ENCODE measurements at regions not wholly inside any gene's neighbourhood (a gene's known extent, or its start where the extent isn't known, plus 50 kb on each side); places are given as distances from the start of the nearest gene placed in this dataset.

DNA sequence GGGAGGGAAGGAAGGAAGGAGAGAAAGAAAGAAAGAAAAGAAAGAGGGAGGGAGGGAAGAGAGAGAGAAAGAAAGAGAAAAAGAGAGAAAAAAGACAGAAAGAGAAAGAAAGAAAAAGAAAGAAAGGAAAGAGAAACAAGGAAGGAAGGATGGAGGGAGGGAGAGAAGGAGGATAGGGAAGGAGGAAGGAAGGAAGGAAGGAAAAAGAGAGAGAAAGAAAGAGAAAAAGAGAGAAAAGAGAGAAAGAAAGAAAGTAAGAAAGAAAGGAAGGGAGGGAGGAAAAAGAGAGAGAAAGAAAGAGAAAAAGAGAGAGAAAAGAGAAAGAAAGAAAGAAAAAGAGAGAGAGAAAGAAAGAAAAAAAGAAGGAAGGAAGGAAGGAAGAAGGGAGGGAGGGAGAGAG is 105.8 kb upstream of the RBPJ start:
- DNase-seq (ENCODE audit: low spot score), result no peak
- TF ChIP-seq EZH2phosphoT487 (IDR thresholded peaks at IDR 0.05; ENCODE audit: low read depth, severe bottlenecking, unreplicated experiment) (no peak), EZH2 (IDR thresholded peaks at IDR 0.05; ENCODE audit: borderline replicate concordance) (no peak), CTCF (IDR thresholded peaks at IDR 0.05; ENCODE audit: poor library complexity) (no peak)
- H3K79me2 ChIP-seq, result no peaks in the 10 kb centered on the region

DNA sequence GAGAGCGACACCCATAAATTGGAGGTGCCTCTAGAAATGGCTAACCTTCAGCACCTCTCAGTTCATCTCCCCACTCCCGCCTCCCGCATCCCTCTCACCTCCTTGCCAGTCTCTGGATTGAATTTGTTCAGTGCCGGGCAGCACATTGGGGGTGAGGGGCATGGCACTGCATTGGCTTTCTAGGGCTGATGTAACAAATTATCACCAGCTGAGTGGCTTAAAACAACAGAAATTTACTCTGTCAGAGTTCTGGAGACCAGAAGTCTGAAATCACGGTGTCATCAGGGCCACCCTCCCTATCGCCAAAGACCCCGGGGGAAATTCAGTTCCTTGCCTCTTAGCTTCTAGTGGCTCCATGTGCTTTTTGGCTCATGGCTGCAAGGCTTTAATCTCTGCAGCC is 105.1 kb upstream of the RBPJ start:
- Histone ChIP-seq H2AFZ (no peak overlapping the region), H3K27ac (no peak overlapping the region), H4K20me1 (ENCODE audit: insufficient read depth, poor library complexity, severe bottlenecking) (no peaks in the 10 kb centered on the region), H3K9me2 (replicated peaks; ENCODE audit: insufficient read depth) (no peaks in the 10 kb centered on the region), H3K4me2 (no peak overlapping the region), H3K4me3 (no peak overlapping the region), H3K9me3 (ENCODE audit: low read depth) (no peaks in the 10 kb centered on the region), H3K79me2 (no peaks in the 10 kb centered on the region), H3K27me3 (no peaks in the 10 kb centered on the region), H3K36me3 (replicated peaks; ENCODE audit: insufficient read depth, low read depth) (no peaks in the 10 kb centered on the region), H3K4me1 (ENCODE audit: insufficient read depth) (peaks cover 4% of the 10 kb centered on the region)
- no peak for DNase-seq (ENCODE audit: low spot score)
- no peak for TF ChIP-seq EZH2phosphoT487 (IDR thresholded peaks at IDR 0.05; ENCODE audit: low read depth, severe bottlenecking, unreplicated experiment)
- TF ChIP-seq EZH2 (IDR thresholded peaks at IDR 0.05; ENCODE audit: borderline replicate concordance), result no peak
- no peak for TF ChIP-seq CTCF (IDR thresholded peaks at IDR 0.05; ENCODE audit: poor library complexity)
- 87% methylated on average over 6 of the region's 7 CpGs for WGBS (ENCODE audit: low lambda C conversion rate, missing lambda C conversion rate)

More for the DNA sequence above, 105.8 kb upstream of the RBPJ start:
- Histone ChIP-seq H3K27me3 (no peaks in the 10 kb centered on the region), H3K9me2 (replicated peaks; ENCODE audit: insufficient read depth) (no peaks in the 10 kb centered on the region), H3K27ac (no peak overlapping the region), H3K36me3 (replicated peaks; ENCODE audit: insufficient read depth, low read depth) (no peaks in the 10 kb centered on the region), H3K4me1 (ENCODE audit: insufficient read depth) (peaks cover 4% of the 10 kb centered on the region), H2AFZ (no peak overlapping the region), H3K9me3 (ENCODE audit: low read depth) (no peaks in the 10 kb centered on the region), H4K20me1 (ENCODE audit: insufficient read depth, poor library complexity, severe bottlenecking) (no peaks in the 10 kb centered on the region), H3K4me2 (no peak overlapping the region), H3K4me3 (no peak overlapping the region)

DNA sequence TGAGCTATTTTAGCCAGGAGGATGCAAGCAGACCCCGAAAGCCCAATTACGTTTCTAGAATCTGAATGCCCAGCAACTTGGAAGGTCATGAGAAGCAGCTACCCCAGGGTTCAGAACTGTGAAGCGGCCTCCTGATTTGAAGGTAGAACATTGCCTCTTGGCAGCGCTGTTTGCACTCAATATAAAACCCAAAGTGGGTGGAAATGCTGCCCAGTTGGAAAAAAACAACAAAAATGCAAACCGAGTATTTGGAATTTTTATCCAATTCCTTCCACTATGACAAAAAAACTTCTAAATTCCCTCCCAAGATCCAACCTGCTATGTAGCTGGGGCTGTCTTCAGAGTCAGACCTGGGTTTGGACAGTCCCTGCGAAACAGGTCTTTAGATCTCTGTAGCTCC is 103.3 kb upstream of the RBPJ start:
- Histone ChIP-seq H2AFZ (peak overlapping the region; percentile 45), H4K20me1 (ENCODE audit: insufficient read depth, poor library complexity, severe bottlenecking) (no peaks in the 10 kb centered on the region), H3K36me3 (replicated peaks; ENCODE audit: insufficient read depth, low read depth) (no peaks in the 10 kb centered on the region), H3K27me3 (no peaks in the 10 kb centered on the region), H3K4me3 (no peak overlapping the region), H3K9me3 (ENCODE audit: low read depth) (no peaks in the 10 kb centered on the region), H3K9me2 (replicated peaks; ENCODE audit: insufficient read depth) (no peaks in the 10 kb centered on the region), H3K79me2 (no peaks in the 10 kb centered on the region), H3K4me2 (peak overlapping the region; percentile 46), H3K4me1 (ENCODE audit: insufficient read depth) (peaks cover 12% of the 10 kb centered on the region), H3K27ac (peak overlapping the region; percentile 15)
- DNase-seq (ENCODE audit: low spot score), result no peak
- 86% methylated on average over 6 of the region's 6 CpGs for WGBS (ENCODE audit: low lambda C conversion rate, missing lambda C conversion rate)
- TF ChIP-seq EZH2phosphoT487 (IDR thresholded peaks at IDR 0.05; ENCODE audit: low read depth, severe bottlenecking, unreplicated experiment), result no peak
- TF ChIP-seq EZH2 (IDR thresholded peaks at IDR 0.05; ENCODE audit: borderline replicate concordance), result no peak
- no peak for TF ChIP-seq CTCF (IDR thresholded peaks at IDR 0.05; ENCODE audit: poor library complexity)

Data from hepatocyte (in vitro differentiated cells).